GM18505 (cell line): ENCODE measurements at regions not wholly inside any gene's neighbourhood (a gene's known extent, or its start where the extent isn't known, plus 50 kb on each side); places are given as distances from the start of the nearest gene placed in this dataset.

ENCODE experiments used
- ATAC-seq: cut with Tn5 transposase; IDR thresholded peaks from one replicate; pipeline ENCODE4 v1.9.1; 2021; ENCODE audit not compliant: unreplicated experiment
- POLR2A ChIP-seq: IDR thresholded peaks from 4 replicates; pipeline ENCODE4 v1.6.1; 2011; ENCODE audit warnings: borderline replicate concordance; ENCODE audit not compliant: insufficient read depth, insufficient read length; ENCODE audit errors: extremely low read depth

GRCh38 chr5:145226726-145227125 lies 608.4 kb downstream of the PRELID2 start:
- ATAC-seq, result no peak
- TF ChIP-seq POLR2A, result no peak

DNA sequence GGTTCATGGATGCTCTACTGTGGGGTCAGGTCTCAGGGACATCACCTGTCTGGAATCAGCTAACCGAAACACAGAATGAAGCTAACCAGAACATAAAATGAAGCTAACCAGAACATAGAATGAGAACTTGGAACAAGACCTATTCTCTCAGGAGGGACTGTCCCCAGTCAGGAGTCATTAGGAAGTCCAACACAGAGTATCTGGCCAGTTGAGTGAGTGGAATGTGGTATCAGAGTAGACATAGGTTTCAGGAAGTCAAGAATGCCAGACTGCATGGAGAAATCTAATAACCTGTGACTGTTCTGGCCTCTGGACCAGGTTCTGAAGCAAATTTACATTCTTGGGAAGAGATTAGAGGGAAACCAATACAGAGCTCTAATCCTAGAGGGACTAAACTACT lies 609.6 kb downstream of the PRELID2 start:
- ATAC-seq, result no peak
- TF ChIP-seq POLR2A, result no peak

- no peak for TF ChIP-seq POLR2A
- ATAC-seq, result no peak
Measured at GRCh38 chr5:145223582-145223981, 611.6 kb downstream of the PRELID2 start.

DNA sequence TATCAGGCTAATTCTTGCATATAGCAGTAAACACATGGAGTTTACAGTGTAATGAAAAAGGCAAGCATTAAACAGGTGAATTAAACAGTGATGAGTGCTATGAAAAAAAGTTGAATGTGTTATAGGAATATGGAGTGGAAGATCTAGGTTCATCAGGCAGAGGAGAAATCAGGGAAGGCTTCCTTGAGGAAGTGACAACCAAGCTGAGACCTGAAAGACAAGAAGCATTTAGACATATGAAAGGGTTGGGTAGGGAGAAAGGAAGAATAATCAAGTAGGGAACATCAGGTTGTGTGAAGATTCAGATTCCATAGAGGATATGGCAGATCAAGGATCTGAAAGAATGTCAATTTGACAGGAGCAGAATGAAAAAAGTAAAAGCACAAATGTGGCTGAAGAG lies 612.5 kb downstream of the PRELID2 start:
- ATAC-seq, result no peak
- TF ChIP-seq POLR2A, result no peak

DNA sequence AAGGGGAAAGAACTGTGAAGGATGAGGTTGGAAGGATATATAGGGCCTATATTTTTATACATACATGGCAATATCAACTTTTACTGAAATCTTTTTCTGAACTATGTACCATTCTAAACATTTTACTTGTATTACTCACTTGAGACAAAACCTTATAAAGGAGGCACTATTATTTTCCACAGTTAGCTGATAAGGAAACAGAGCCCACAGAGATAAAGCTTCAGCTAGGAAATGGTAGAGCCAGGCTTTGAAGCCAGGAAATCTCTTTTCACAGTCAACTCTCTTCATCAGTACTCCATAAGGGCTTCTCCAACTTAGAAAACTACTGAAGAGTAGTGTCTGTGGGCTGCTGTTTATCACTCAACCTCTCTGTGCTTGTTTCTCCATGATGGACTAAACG lies 613.7 kb downstream of the PRELID2 start:
- no peak for TF ChIP-seq POLR2A
- no peak for ATAC-seq

GRCh38 chr5:145220481-145220880 lies 614.7 kb downstream of the PRELID2 start:
- no peak for TF ChIP-seq POLR2A
- ATAC-seq, result no peak

DNA sequence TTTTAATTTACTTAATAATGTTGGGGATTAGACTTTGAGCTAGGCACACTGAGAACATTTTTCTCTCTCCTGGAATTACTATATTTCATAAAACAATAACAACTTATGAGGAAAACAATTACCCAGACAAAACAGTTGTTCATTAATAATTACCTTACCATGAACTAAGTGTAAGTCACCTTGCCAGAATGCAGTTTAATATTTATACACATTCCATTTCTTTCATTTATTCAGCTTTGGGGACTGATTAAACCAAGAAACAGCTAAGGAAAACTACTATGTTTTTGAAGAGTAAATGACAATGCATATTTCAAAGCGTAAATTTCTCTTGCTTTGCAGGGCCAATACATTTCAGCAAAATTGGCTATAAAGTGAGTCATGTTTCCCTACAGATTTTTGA lies 616.2 kb downstream of the PRELID2 start:
- TF ChIP-seq POLR2A, result no peak
- ATAC-seq, result no peak

DNA sequence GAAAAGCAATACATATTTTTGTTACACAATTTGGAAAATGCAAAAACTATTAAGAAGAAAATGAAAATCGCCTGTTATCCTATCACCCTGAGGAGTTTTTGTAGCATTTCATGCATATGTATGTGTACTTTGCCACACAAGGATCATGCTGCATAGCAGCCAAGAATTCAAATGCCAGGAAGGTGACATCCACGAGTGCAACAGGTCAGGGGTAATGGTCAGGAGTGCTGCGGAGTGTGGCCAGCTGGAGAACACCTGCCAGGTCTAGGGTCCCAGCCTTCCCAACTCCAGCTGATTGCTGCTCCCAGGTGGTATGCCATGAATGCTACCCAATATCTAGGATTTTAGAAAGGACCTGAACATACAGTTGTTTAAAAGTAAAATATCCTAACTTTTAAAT lies 617.1 kb downstream of the PRELID2 start:
- no peak for ATAC-seq
- TF ChIP-seq POLR2A, result no peak

DNA sequence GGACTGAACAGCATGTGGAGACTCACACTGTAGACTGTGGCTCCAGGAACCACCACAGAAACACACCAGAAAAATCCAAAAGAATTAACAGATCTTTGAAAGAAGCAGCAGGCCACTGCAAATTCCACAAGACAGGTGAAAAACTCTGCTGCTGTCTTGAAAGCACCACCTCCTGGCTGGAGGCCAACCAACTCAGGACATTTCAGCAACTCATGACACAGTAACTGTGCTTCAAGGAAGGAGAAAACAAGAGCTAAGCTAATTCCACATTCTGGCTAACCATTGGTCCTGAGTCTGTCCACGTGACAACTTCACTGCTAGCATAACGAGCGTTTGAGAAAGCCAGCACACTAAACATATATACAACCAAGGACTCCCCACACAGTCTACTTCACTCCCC lies 625.1 kb downstream of the PRELID2 start:
- no peak for ATAC-seq
- no peak for TF ChIP-seq POLR2A

DNA sequence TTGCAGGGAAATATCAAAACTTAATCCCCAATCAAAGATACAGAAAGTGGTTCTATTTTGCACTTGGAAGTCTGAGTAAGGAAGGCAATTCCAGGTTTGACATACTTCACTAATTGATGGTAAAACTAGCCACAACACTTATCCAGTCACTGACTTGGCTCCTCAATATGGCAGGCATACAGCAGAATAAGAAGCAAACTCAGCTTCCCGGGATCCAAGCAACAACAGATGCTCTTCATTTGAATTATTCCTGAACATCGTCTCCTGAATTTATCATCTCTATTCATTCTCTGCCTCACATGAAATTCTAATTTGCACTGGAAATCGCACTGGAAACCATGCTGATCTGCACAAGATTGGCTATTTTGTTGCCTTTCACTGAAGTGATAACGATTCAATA lies 629.6 kb downstream of the PRELID2 start:
- ATAC-seq, result no peak
- TF ChIP-seq POLR2A, result no peak

DNA sequence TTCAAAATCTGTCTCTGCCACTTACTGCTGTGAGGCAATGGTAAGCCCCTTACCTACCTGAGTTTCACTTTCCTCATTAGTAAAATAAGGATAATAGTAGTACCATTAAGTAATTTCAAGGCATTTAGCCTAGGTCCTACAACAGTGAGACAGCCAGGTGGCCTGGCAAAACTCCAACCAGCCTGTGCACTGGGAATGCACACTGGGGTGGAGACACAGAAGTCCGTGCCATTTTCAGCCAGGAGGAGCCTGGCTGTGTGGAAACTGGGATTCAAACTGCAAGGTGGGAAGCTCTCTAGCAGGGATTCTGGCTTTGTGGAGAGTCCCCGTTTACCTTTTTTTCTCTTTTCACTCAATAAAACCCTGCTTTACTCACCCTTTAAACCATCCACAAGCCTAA lies 630.4 kb downstream of the PRELID2 start:
- no peak for TF ChIP-seq POLR2A
- no peak for ATAC-seq

DNA sequence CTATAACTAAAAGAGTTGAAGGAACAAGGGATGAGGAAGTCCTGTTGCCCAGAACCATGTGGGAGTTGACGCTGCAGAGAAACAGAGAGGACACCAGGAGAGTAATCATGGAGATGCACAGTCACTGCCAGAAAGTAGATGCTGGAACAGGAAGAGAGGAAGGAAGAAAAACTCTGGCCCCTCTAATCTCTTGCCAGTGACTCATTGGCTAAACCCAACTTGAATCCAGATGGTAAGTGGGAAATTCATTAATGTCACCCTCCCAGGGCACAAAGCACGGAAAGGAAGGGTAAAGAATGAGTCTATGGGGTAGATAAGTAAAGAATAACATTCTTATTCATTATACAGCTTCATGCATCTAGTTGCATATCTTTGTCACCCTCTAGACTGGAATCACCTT lies 631.9 kb downstream of the PRELID2 start:
- TF ChIP-seq POLR2A, result no peak
- ATAC-seq, result no peak

GRCh38 chr5:145198525-145199260 lies 636.4 kb downstream of the PRELID2 start:
- no peak for ATAC-seq
- TF ChIP-seq POLR2A, result no peak

DNA sequence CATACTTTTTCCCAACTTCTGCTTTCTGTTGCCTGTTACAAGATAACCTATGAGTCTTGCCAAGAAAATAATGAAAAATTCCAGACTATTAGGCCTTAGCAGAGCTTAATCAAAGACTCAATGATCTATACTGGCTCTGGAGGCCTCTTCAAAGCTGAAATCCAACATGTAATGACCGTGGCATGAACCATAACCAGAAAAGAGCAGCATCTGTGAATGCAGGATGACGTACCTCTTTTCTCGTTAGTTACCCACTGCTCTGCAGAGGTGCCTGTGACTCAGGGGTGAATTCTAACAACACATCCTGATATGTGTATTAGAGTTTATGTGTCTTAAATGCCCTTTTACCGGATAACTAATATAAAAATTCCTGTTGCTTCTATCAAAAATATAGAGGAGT lies 645.4 kb downstream of the PRELID2 start:
- TF ChIP-seq POLR2A, result no peak
- ATAC-seq, result no peak

- no peak for TF ChIP-seq POLR2A
- ATAC-seq, result no peak
Measured at GRCh38 chr5:145180371-145180770, 654.8 kb downstream of the PRELID2 start.

DNA sequence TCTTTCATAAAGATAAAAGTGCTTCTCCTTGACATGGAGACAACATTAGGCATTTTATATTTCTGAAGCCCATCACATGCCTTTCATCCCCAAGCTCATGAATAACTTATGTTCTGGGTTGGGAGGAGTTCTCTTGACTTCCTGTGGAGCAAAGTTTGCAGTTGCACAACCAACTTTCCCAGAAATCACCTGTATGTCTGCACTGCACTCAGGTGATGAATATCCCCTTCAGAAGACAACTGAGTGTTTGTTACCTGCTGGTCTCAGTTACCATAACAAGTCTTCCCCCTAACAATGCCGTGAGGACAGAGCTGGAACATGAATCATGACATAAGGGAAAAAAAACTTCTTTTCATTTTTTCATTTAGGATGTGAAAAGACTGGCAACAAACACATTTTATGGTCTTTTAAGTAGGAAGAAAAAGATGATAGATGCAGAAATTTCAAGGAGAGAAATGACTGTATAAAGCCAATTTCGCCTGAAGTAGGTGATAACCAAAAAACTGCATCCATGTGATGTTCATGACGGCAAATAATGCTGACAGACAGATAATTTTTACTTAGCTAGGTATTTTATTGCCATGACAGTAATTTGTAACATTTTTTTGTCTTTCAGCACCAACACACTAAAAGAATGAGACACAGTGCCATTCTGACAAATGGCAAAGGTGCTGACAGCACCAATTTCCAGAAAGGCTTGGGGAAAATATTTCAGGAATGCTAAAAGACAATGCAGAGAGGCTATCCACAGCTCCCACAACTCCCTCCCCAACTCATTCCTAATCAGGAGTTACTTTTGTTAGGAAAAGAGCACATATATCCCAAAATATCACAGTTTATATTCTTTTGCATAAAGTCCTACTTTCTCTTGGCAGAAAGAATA lies 656.3 kb downstream of the PRELID2 start:
- TF ChIP-seq POLR2A, result no peak
- no peak for ATAC-seq
